ENCODE measurements at regions not wholly inside any gene's neighbourhood (a gene's known extent, or its start where the extent isn't known, plus 50 kb on each side); places are given as distances from the start of the nearest gene placed in this dataset.

GRCh38 chr9:20207176-20207575 is 415.1 kb downstream of the MLLT3 start:
- DNase-seq (ENCODE audit: low spot score) (no peak), ATAC-seq (no peak)
- intact Hi-C loops (cut with DNase I): no loop called here

- DNase-seq (ENCODE audit: low spot score) (no peak), ATAC-seq (no peak)
- intact Hi-C loops (cut with DNase I): no loop called here
Measured at GRCh38 chr9:20205821-20206220, 416.5 kb downstream of the MLLT3 start.

DNA sequence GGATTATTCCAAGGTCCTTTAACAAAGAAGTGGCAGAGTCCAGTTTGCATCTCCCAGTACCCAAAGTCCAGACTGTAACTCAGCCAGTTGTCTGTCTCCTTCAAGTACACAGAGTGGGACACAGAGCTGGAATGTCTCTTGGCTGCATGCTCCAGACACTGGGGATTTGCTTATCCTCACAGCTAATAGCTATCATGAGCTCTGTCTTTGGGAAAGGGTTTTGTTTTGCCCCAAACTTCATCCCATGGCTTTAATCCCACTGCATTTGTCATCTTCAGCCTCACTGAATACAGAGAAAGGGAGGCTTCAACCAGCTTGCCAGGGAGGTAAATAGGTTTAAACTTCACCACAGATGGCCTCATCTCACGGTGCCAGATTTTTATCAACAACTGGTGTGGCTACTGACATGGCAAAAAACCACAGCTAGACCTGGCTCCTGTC is 412.2 kb upstream of the SLC24A2 start:
- ATAC-seq (no peak), DNase-seq (ENCODE audit: low spot score) (no peak)
- intact Hi-C loops (cut with DNase I): no loop called here

GRCh38 chr9:20200581-20200980 is 411.7 kb upstream of the SLC24A2 start:
- no peak for DNase-seq (ENCODE audit: low spot score)
- ATAC-seq: no peak
- intact Hi-C loops (cut with DNase I): no loop called here

DNA sequence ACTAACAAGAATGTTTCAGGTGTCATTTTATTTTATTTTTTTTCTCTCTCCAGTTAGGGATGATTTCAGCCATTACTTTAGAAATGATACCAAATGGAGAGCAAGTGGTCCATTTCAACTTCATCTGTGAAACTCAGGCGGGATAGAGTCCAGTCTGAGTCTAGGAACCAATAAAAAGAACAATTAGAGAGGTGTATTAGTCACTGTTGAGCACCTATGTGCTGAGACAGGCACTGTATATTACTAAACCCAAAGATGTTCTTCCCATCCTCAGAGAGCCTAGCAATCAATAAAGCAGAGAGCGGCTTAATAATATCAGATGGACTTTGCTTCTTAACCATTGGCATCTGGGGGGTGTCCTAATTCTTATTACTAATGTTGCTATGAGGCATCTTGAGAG is 410.3 kb upstream of the SLC24A2 start:
- DNase-seq (ENCODE audit: low spot score) (no peak), ATAC-seq (no peak)
- intact Hi-C loops (cut with DNase I): no loop called here

DNA sequence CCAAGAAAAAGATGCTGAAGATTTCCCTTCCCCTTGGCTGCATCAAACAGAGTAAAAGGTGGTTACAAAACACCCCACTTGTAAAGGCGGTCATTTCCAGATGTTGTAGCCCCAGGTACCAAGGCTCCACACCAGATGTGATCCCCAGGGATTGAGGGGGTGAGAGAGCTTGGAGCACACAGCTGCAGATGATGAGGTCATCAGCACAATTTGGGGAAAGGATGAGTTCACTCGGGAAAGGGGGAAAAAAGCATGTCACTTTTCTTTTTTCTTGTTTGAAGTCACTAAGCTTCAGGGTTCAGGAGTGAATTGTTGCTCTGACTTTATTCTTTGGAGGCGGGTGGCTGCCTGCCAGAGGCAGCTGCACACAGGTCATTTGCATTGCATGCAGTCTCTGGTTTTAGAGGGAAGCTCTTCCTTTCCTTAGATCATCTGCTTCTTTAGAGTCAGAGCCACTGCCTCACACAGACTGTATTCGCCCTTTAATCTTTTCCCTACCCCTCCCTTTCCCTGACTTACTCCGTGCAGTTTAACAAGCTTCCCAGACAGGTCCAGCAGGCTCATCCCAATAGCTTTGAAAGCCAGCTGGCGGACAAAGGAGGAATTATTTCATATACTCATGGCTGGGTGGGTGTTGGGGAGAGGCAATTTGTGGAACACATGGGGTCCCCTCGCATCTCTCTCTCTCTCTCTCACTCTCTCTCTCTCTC is 409.3 kb upstream of the SLC24A2 start:
- peak; percentile 28 for ATAC-seq
- intact Hi-C loops (cut with DNase I): no loop called here
- no peak for DNase-seq (ENCODE audit: low spot score)

DNA sequence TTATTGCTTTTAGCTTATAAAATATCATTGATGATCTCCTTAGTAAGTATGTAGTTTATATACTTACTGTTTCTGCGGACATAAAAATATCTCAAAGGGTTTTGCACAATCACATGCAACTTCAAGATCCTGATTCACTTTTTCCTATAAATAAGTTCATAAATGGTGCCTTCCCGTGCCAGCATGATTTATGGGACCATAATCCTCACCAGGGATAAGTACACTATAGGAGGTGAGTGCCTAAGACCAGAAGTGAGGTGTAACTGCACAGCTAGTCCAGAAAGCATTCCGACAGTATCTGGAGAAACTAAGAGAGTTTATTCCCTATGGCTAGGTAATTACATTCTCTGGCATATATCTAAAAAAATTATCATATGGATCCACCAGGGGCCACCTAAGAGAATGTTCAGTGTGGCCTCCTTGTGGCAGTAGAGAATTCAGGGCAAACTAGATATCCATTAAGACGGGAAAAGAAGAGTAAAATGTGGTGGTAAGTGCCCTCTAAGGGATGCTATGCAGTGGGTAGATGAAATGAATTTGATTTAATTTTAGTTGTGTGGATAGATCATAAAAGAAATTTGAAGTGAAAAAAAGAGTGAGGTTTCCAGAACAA is 402.5 kb upstream of the SLC24A2 start:
- DNase-seq (ENCODE audit: low spot score) (no peak), ATAC-seq (no peak)
- intact Hi-C loops (cut with DNase I): no loop called here

DNA sequence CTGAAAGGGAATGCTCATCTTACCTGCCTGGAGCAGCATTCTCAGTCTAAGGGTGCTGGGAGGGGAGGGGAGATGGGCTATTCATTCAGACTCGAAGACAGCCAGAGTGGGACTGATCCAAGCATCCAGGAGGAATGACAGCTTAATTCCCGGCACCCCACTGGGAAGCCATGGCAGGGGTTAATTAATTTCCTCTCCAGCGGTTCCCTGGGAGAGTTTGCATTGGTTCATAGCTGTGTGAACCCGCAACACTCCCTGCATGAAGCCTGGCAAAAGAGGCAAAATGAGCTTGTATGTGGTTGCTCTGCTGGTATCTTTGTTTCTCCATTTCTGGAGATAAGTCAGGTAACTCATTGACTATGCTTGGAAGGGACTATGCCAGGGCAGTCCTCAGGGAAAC is 401.0 kb upstream of the SLC24A2 start:
- ATAC-seq (no peak), DNase-seq (ENCODE audit: low spot score) (no peak)
- intact Hi-C loops (cut with DNase I): no loop called here

GRCh38 chr9:20188616-20189369 is 400.0 kb upstream of the SLC24A2 start:
- no peak for DNase-seq (ENCODE audit: low spot score)
- intact Hi-C loops (cut with DNase I): no loop called here
- no peak for ATAC-seq

- DNase-seq (ENCODE audit: low spot score) (no peak), ATAC-seq (no peak)
- intact Hi-C loops (cut with DNase I): no loop called here
Measured at GRCh38 chr9:20187318-20187717, 398.5 kb upstream of the SLC24A2 start.

DNA sequence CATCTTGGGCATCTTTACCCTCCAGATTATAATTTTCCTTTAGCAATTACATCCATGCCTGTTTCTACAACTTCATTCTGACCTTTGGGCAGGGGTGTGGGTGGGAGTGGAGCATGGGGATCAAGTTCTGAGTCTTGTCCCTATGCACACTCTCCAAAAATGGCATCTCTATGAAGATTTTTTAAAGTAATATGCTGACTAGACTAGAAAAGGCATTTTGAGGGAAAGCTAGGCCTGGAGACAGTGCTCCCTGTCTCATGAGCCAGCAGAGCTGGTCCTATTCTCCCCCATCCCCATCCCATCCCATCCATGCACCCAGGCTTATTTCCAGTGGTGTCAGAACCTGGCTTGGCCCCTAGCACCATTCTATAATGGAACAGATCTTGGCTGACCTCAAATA is 398.0 kb upstream of the SLC24A2 start:
- intact Hi-C loops (cut with DNase I): no loop called here
- ATAC-seq (no peak), DNase-seq (ENCODE audit: low spot score) (no peak)

DNA sequence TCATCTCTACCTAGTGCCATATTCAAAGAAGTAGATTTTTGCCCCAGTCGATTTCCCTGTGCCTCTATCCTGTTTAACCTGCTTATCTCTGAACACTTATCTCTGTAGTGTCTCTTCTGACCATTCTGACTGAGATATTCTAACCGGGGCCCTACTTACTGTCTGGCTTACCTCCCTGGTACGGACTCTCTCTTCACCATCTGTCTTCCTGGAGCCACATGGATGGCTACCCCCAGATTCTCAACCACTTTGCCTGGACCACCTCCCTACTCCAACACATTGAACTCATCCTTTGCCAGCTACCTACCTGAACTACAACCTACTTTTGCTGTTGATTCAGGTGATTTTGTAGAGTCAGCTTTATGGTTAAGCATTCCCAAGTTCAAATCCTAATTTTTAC is 397.4 kb upstream of the SLC24A2 start:
- DNase-seq (ENCODE audit: low spot score) (no peak), ATAC-seq (no peak)
- intact Hi-C loops (cut with DNase I): no loop called here

DNA sequence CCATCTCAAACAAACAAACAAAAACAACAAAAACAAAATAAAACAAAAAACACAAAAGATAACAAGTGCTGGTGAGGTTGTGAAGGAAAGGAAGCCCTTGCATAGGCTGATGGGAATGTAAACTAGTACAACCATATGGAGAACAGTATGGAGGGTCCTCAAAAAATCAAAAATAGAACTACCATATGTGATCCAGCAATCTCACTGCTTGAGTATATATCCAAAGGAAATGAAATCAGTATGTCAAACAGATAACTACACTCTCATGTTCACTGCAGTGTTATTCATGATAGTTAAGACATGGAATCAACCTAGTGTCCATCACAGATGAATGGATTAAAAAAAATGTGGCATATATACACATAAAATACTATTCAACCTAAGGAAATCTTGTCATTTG is 395.7 kb upstream of the SLC24A2 start:
- DNase-seq (ENCODE audit: low spot score) (no peak), ATAC-seq (no peak)
- intact Hi-C loops (cut with DNase I): no loop called here

- ATAC-seq (no peak), DNase-seq (ENCODE audit: low spot score) (no peak)
- intact Hi-C loops (cut with DNase I): no loop called here
Measured at GRCh38 chr9:20178679-20179078, 389.8 kb upstream of the SLC24A2 start.

DNA sequence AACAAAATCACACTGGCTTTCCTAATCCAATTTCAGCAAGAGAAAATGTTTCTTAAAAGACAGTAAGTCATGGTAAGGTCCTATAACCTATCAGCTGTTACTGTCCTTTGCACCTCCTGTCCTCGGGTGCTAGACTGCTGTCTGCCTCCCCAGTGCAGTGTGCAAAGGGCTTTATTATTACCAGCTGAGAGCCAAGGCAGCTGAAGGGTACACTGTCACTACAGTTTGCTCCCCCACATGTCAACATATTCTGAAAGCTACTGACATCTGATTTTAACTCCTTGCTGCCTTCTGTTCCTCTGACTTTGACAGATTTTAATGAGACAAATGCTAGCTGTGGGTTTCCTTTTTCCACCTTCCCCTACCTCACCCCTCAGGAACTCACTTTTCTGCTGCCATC is 389.4 kb upstream of the SLC24A2 start:
- no peak for ATAC-seq
- intact Hi-C loops (cut with DNase I): no loop called here
- DNase-seq (ENCODE audit: low spot score): no peak

- intact Hi-C loops (cut with DNase I): no loop called here
- no peak for DNase-seq (ENCODE audit: low spot score)
- ATAC-seq: no peak
Measured at GRCh38 chr9:20170122-20170521, 381.3 kb upstream of the SLC24A2 start.

GRCh38 chr9:20152151-20152725 is 363.4 kb upstream of the SLC24A2 start:
- no peak for ATAC-seq
- intact Hi-C loops (cut with DNase I): no loop called here
- DNase-seq (ENCODE audit: low spot score): no peak

DNA sequence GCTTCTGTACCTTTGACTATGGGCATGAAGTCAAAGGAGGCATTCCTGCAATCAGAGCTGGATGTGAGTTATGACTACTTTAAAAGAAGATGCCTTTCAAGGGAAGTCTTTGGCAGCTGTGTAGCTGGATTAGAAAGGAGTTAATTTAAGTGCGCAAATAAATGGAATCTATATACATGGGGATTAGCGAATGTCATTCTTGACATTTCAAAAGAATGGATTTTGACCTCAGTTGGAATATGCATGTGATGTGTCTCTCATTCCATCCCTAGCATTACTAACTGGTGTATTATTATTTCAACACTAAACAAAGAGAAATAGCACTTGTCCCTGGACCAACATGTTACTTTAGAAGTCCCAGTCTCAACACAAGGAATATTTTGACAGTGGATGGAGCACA is 359.6 kb upstream of the SLC24A2 start:
- intact Hi-C loops (cut with DNase I): no loop called here

GRCh38 chr9:20144197-20144596 is 355.4 kb upstream of the SLC24A2 start:
- no peak for ATAC-seq
- intact Hi-C loops (cut with DNase I): no loop called here
- no peak for DNase-seq (ENCODE audit: low spot score)

More for the DNA sequence above, 359.6 kb upstream of the SLC24A2 start:
- DNase-seq (ENCODE audit: low spot score) (no peak), ATAC-seq (no peak)

DNA sequence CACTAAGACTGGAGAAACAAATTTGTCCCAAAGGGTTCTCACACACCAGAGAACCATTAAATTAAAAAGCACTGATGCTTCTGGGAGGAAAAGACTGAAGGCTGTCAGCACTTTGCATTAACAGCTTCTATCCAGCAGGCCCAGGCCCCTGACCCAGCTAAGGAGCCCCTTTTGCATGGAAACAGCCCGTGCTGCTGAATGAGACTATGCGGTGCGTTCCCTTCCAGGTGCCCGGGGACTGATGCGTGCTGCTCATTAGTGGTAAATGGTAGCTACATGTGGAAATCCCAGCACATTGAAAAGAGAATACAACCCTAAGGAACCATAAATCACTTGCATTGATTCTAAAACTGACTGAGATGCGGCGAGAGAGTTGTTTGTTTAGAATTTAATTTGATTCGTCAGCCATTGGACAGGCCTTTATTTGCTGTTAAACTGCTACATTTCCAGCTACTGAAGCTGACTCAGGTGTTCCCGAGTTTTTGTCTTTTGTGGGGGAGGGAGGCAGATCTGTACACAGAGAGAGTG is 351.0 kb upstream of the SLC24A2 start:
- DNase-seq (ENCODE audit: low spot score) (no peak), ATAC-seq (no peak)
- intact Hi-C loops (cut with DNase I): no loop called here
